K562 (cell line): ENCODE measurements at regions not wholly inside any gene's neighbourhood (a gene's known extent, or its start where the extent isn't known, plus 50 kb on each side); places are given as distances from the start of the nearest gene placed in this dataset.

Experiments used
- ATAC-seq: fragments of 200-7000 bp; cut with Tn5 transposase; 3 replicates; pipeline ENCODE4 v1.9.1; 2020; ENCODE audit warnings: moderate library complexity
- BruUV-seq: library from RNA; stranded (reverse); fragments of 400-500 nt; replicated peaks from 2 replicates; lab custom pipeline; 2021; lab: Mats Ljungman, UMichigan
- CTCF ChIA-PET: fragments of 300-600 bp; formaldehyde crosslinking; extraction: SDS; loops from one replicate; lab custom pipeline; 2021; ENCODE audit warnings: low intra/inter-chr PET ratio; lab: Yijun Ruan, JAX
- POLR2A ChIA-PET: fragments of 300-600, 350-650 bp; sonication (Branson Sonifier 250); formaldehyde crosslinking; extraction: SDS; loops from one replicate; lab custom pipeline; 2021; ENCODE audit warnings: antibody characterized with exemption, inconsistent platforms; lab: Yijun Ruan, JAX
- DNase-seq, 4 experiments: peaks; one replicate each; pipeline versions ENCODE4 v3.0.0 to v3.0.0-alpha.2; 2011 to 2018; ENCODE audit warnings: low spot score in 3 of 4, mixed read lengths in 3 of 4; ENCODE audit errors: extremely low read depth in 1 of 4
- FAIRE-seq: peaks from 2 replicates; lab custom pipeline; 2011; peaks lifted over from hg19 to GRCh38; lab: Jason Lieb, UNC
- H2AFZ ChIP-seq: 2 replicates; pipeline ENCODE4 v1.6.0; 2011; ENCODE audit warnings: low read depth, low read length, control low read depth, inconsistent platforms
- H3K27ac ChIP-seq: fragments of 200-600 bp; 3 replicates; pipeline ENCODE4 v1.8.0; 2011; ENCODE audit warnings: low read depth, mild to moderate bottlenecking, control low read depth, inconsistent platforms, low read length, moderate library complexity, mixed read lengths; ENCODE audit errors: extremely low read depth
- H3K27me3 ChIP-seq, 2 experiments: fragments of 300-600 bp in 1 of 2; 2 replicates in 1 of 2; 3 replicates in 1 of 2; pipeline versions ENCODE4 v1.6.0 to v1.8.0; 2011; ENCODE audit warnings: inconsistent platforms in 2 of 2, low read length in 2 of 2, mild to moderate bottlenecking in 1 of 2, mixed read lengths in 1 of 2, moderate library complexity in 1 of 2; ENCODE audit not compliant: control insufficient read depth in 2 of 2, insufficient read depth in 2 of 2
- H3K36me3 ChIP-seq: fragments of 300-600 bp; 3 replicates; pipeline ENCODE4 v1.8.0; 2011; ENCODE audit warnings: mild to moderate bottlenecking, low read length, inconsistent platforms; ENCODE audit not compliant: control insufficient read depth, insufficient read depth
- H3K4me1 ChIP-seq, 2 experiments: fragments of 200-600 bp in 1 of 2; replicated peaks in 1 of 2; 2 replicates in 1 of 2; 3 replicates in 1 of 2; pipeline versions ENCODE4 v1.5.1 to v1.8.0; 2011; ENCODE audit warnings: inconsistent platforms in 2 of 2, low read length in 2 of 2, mild to moderate bottlenecking in 1 of 2, mixed read lengths in 1 of 2, moderate library complexity in 1 of 2; ENCODE audit not compliant: control insufficient read depth in 2 of 2, insufficient read depth in 2 of 2
- H3K4me2 ChIP-seq: 2 replicates; pipeline ENCODE4 v1.6.1; 2011; ENCODE audit warnings: low read length, control low read depth, inconsistent platforms, mixed read lengths; ENCODE audit not compliant: insufficient read depth
- H3K4me3 ChIP-seq: fragments of 200-600 bp; sonication (generic), shearing (Covaris generic); 2 replicates; pipeline ENCODE4 v1.5.1; 2016; ENCODE audit warnings: control low read depth, inconsistent platforms
- H3K79me2 ChIP-seq: fragments of 200-600 bp; 3 replicates; pipeline ENCODE4 v1.8.0; 2011; ENCODE audit warnings: low read length, inconsistent platforms; ENCODE audit not compliant: control insufficient read depth, insufficient read depth
- H3K9ac ChIP-seq, 2 experiments: 2 replicates each; pipeline versions ENCODE4 v1.6.0 to v1.6.1; 2011; ENCODE audit warnings: low read depth in 2 of 2, low read length in 2 of 2, control low read depth in 1 of 2, inconsistent platforms in 1 of 2, mild to moderate bottlenecking in 1 of 2, mixed read lengths in 1 of 2; ENCODE audit not compliant: insufficient read depth in 1 of 2
- H3K9me1 ChIP-seq: one replicate; pipeline ENCODE4 v1.6.0; 2011; ENCODE audit warnings: inconsistent platforms, mild to moderate bottlenecking, low read length, moderate library complexity; ENCODE audit not compliant: control insufficient read depth, insufficient read depth
- H3K9me3 ChIP-seq: replicated peaks from 2 replicates; pipeline ENCODE4 v1.5.1; 2011; ENCODE audit warnings: low read depth, low read length, inconsistent platforms; ENCODE audit not compliant: control insufficient read depth, insufficient read depth
- H4K20me1 ChIP-seq: replicated peaks from 2 replicates; pipeline ENCODE4 v1.6.1; 2011; ENCODE audit warnings: low read length, inconsistent platforms, mixed read lengths; ENCODE audit not compliant: control insufficient read depth, insufficient read depth
- FOXK2 ChIP-seq, 2 experiments: fragments of 450-650 bp; IDR thresholded peaks in 1 of 2; conservative IDR thresholded peaks in 1 of 2; 2 replicates each; pipeline ENCODE4 v1.6.1; 2016; ENCODE audit warnings: low read depth in 2 of 2, mild to moderate bottlenecking in 1 of 2
- GATAD2B ChIP-seq: fragments of 450-650 bp; IDR thresholded peaks from 2 replicates; pipeline ENCODE4 v1.6.1; 2017; ENCODE audit warnings: mild to moderate bottlenecking, borderline replicate concordance
- HMGN3 ChIP-seq: IDR thresholded peaks from 2 replicates; pipeline ENCODE4 v1.6.1; 2011; ENCODE audit warnings: borderline replicate concordance, low read depth, mild to moderate bottlenecking, mixed read lengths, low read length; ENCODE audit not compliant: insufficient read length; ENCODE audit errors: extremely low read depth
- NR2C2 ChIP-seq, 2 experiments: fragments of 200-800 bp in 1 of 2; sonication (Bioruptor generic) in 1 of 2; sonication (generic) in 1 of 2; formaldehyde crosslinking in 1 of 2; IDR thresholded peaks; 2 replicates each; pipeline versions ENCODE4 v1.6.1 to v1.8.0; 2016 to 2022; ENCODE audit warnings: mild to moderate bottlenecking in 1 of 2, missing compliant biosample characterization in 1 of 2, missing genetic modification characterization in 1 of 2, missing genetic modification reagents in 1 of 2
- POLR2AphosphoS5 ChIP-seq: IDR thresholded peaks from 2 replicates; pipeline ENCODE4 v1.6.1; 2011; ENCODE audit warnings: mild to moderate bottlenecking, low read depth, low read length, moderate library complexity; ENCODE audit not compliant: control insufficient read depth, insufficient read depth
- REST ChIP-seq, 2 experiments: fragments of 450-650 bp; formaldehyde crosslinking in 1 of 2; IDR thresholded peaks; 2 replicates each; pipeline versions ENCODE4 v1.4.0 to v1.6.1; 2014 to 2020; ENCODE audit warnings: mild to moderate bottlenecking in 2 of 2, borderline replicate concordance in 1 of 2, low read depth in 1 of 2
- TRIM28 ChIP-seq: fragments of 450-650 bp; IDR thresholded peaks from 2 replicates; pipeline ENCODE4 v1.6.1; 2017
- ZBTB43 ChIP-seq: sonication (generic); formaldehyde crosslinking; IDR thresholded peaks from 2 replicates; pipeline ENCODE4 v1.8.0; 2023; ENCODE audit warnings: mild to moderate bottlenecking, missing genetic modification reagents
- ZNF518B ChIP-seq: fragments of 250-450 bp; sonication (Bioruptor Pico); IDR thresholded peaks from 2 replicates; pipeline ENCODE4 v1.5.0; 2021; ENCODE audit warnings: mild to moderate bottlenecking, moderate library complexity
- WGBS: fragments of 100-300 bp; shearing (Covaris generic); methylation state at CpG from one replicate; pipeline ENCODE4 v1.1.6; 2016; ENCODE audit warnings: low coverage, mixed read lengths; ENCODE audit not compliant: insufficient coverage; ENCODE audit errors: missing lambda C conversion rate; 5-methylcytosine and 5-hydroxymethylcytosine counted together
- in situ Hi-C: fragments of 300-500 bp; cut with MboI; formaldehyde crosslinking; loops from 4 replicates; pipeline ENCODE4 v1.15.0; 2018; ENCODE audit warnings: inconsistent platforms, mixed read lengths
- intact Hi-C: fragments of 100-400 bp; cut with micrococcal nuclease; formaldehyde crosslinking; loops from 2 replicates; pipeline ENCODE4 v1.14.2; 2022

- FAIRE-seq (no peak), DNase-seq (no peak), ATAC-seq (no peak)
- Histone ChIP-seq H3K4me3 (no peak overlapping the region), H2AFZ (no peak overlapping the region), H3K4me2 (no peak overlapping the region), H4K20me1 (no peaks in the 10 kb centered on the region), H3K27me3 (no peaks in the 10 kb centered on the region), H3K9me3 (no peaks in the 10 kb centered on the region), H3K4me1 (no peaks in the 10 kb centered on the region), H3K79me2 (no peaks in the 10 kb centered on the region), H3K36me3 (no peaks in the 10 kb centered on the region), H3K9ac (no peak overlapping the region), H3K27ac (no peak overlapping the region), H3K9me1 (no peaks in the 10 kb centered on the region)
- BruUV-seq, result no TSS peak
- in situ Hi-C loops (no loop called here), intact Hi-C loops (no loop called here)
- whole genome bisulfite sequencing, result 0% methylated on average over 1 of the region's 1 CpG
- CTCF ChIA-PET, result no interaction called here
- POLR2A ChIA-PET, result no interaction called here
- TF ChIP-seq REST (IDR thresholded peaks at IDR 0.05; ENCODE audit: borderline replicate concordance) (no peak), REST (CRISPR knock-in tag; IDR thresholded peaks at IDR 0.05; ENCODE audit: low read depth) (no peak), FOXK2 (conservative IDR thresholded peaks at IDR 0.05 in 1 of 2, IDR thresholded peaks at IDR 0.05 in 1 of 2; ENCODE audit: low read depth in 2 of 2) (no peak), HMGN3 (no peak), ZBTB43 (CRISPR knock-in tag) (no peak), GATAD2B (no peak), ZNF518B (CRISPR knock-in tag) (no peak), POLR2AphosphoS5 (no peak), TRIM28 (no peak), NR2C2 (CRISPR knock-in tag; IDR thresholded peaks at IDR 0.05) (no peak), NR2C2 (tag; IDR thresholded peaks at IDR 0.05) (no peak)
These were observed 403.4 kb upstream of the NR3C2 start for GRCh38 chr4:148845609-148846008.
